Osteocyte (in vitro differentiated cells): ENCODE measurements at regions not wholly inside any gene's neighbourhood (a gene's known extent, or its start where the extent isn't known, plus 50 kb on each side); places are given as distances from the start of the nearest gene placed in this dataset.

ENCODE experiments used
- DNase-seq: peaks from one replicate; pipeline ENCODE4 v3.0.0; 2021; ENCODE audit warnings: mixed read lengths; ENCODE audit not compliant: unreplicated experiment; ENCODE audit errors: extremely low spot score
- H3K27ac Mint-ChIP-seq: one replicate; pipeline ENCODE4 v1.8.0; 2021; ENCODE audit warnings: mild to moderate bottlenecking, mixed read lengths; ENCODE audit not compliant: unreplicated experiment
- H3K27me3 Mint-ChIP-seq: one replicate; pipeline ENCODE4 v1.8.0; 2021; ENCODE audit warnings: mixed read lengths; ENCODE audit not compliant: unreplicated experiment
- H3K36me3 Mint-ChIP-seq: one replicate; pipeline ENCODE4 v1.8.0; 2021; ENCODE audit warnings: mixed read lengths; ENCODE audit not compliant: unreplicated experiment
- H3K4me1 Mint-ChIP-seq: one replicate; pipeline ENCODE4 v1.8.0; 2021; ENCODE audit warnings: mixed read lengths; ENCODE audit not compliant: unreplicated experiment
- H3K4me3 Mint-ChIP-seq: one replicate; pipeline ENCODE4 v1.8.0; 2021; ENCODE audit warnings: mild to moderate bottlenecking, moderate library complexity, mixed read lengths; ENCODE audit not compliant: unreplicated experiment
- H3K9me3 Mint-ChIP-seq: one replicate; pipeline ENCODE4 v1.8.0; 2021; ENCODE audit warnings: mixed read lengths; ENCODE audit not compliant: unreplicated experiment
- TF ChIP-seq, protein P1 (sequence below): fragments of 200-600 bp; sonication (generic); IDR thresholded peaks from 2 replicates; pipeline ENCODE4 v1.5.0; 2021; ENCODE audit warnings: antibody characterized with exemption, mild to moderate bottlenecking, moderate library complexity

DNA sequence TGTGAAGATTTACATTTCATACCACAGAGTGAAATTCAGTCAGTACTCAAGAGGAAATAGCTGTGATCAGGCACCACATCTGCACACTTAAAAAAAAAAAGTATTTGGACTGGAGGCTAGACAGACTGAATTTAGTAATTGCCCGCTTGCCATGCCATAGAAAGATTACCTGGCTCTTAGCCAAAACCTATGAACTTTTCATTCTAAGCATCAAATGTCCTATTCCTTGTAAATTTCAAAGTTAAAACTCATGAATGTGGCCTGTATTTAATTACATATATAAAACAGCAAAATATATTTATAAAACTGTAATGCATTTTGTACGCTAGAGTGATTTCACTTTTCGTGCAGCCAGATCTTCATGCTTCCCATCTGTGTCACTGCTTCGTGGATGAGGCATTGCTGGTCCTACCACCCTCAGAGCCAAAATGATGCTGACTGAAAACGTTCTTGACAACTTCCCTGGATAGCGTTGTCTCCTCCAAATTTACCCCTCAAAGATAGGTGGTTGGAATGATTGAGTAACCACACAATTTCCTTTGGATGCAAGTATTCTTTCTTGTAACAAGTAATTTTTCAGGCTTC, 447.9 kb upstream of the SGCD start:
- Mint-ChIP-seq H3K4me3 (no peak overlapping the region), H3K4me1 (no peaks in the 10 kb centered on the region), H3K36me3 (no peaks in the 10 kb centered on the region), H3K9me3 (no peaks in the 10 kb centered on the region), H3K27ac (no peak overlapping the region), H3K27me3 (peaks cover 2% of the 10 kb centered on the region)
- no peak for DNase-seq
- TF ChIP-seq, protein P1, sequence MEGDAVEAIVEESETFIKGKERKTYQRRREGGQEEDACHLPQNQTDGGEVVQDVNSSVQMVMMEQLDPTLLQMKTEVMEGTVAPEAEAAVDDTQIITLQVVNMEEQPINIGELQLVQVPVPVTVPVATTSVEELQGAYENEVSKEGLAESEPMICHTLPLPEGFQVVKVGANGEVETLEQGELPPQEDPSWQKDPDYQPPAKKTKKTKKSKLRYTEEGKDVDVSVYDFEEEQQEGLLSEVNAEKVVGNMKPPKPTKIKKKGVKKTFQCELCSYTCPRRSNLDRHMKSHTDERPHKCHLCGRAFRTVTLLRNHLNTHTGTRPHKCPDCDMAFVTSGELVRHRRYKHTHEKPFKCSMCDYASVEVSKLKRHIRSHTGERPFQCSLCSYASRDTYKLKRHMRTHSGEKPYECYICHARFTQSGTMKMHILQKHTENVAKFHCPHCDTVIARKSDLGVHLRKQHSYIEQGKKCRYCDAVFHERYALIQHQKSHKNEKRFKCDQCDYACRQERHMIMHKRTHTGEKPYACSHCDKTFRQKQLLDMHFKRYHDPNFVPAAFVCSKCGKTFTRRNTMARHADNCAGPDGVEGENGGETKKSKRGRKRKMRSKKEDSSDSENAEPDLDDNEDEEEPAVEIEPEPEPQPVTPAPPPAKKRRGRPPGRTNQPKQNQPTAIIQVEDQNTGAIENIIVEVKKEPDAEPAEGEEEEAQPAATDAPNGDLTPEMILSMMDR: no peak

DNA sequence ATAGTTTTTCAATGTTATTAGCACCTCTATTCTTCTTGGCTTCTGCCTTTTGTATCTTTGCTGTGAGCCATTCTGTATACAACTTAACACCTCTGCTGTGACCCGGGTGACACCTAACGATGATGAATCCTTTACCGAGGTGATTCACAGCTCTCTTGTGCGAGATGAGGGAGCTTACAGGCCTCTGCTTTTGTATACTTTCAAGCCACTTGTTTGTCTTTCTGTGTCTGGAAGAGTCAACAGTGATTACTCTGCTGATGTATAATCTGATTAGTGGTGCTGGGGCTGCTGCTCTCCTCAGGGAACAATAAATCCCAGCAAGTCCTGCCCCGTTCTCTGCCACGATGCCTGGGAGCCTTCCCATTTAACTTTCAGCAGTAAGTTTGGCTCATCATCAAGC, 442.9 kb upstream of the SGCD start:
- no peaks in the 10 kb centered on the region for H3K4me1 Mint-ChIP-seq
- no peak overlapping the region for H3K4me3 Mint-ChIP-seq
- TF ChIP-seq, protein P1: no peak
- no peak for DNase-seq
- no peaks in the 10 kb centered on the region for H3K36me3 Mint-ChIP-seq
- no peaks in the 10 kb centered on the region for H3K9me3 Mint-ChIP-seq
- H3K27ac Mint-ChIP-seq: no peak overlapping the region
- H3K27me3 Mint-ChIP-seq: no peaks in the 10 kb centered on the region

DNA sequence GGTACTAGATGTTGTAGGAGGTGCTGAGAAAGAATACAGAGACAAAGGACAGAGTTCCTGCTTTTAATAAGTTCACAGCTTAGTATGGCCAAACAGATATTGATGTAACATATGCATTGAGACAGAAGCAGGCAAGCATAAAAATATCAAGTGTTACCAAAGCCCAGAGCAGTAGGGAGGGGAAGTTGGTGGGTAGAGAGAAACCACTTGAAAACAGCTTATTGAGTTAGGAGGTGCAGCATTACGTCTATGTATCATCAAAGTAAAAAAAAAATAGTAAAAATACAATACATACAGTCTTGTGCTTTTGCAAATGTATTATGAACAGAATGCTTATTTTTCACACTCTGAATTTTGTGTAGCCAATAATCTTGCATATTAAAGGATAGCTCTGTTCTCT, 441.8 kb upstream of the SGCD start:
- Mint-ChIP-seq H3K27me3 (no peaks in the 10 kb centered on the region), H3K9me3 (no peaks in the 10 kb centered on the region), H3K36me3 (no peaks in the 10 kb centered on the region), H3K4me1 (no peaks in the 10 kb centered on the region), H3K27ac (no peak overlapping the region), H3K4me3 (no peak overlapping the region)
- TF ChIP-seq, protein P1: no peak
- no peak for DNase-seq

DNA sequence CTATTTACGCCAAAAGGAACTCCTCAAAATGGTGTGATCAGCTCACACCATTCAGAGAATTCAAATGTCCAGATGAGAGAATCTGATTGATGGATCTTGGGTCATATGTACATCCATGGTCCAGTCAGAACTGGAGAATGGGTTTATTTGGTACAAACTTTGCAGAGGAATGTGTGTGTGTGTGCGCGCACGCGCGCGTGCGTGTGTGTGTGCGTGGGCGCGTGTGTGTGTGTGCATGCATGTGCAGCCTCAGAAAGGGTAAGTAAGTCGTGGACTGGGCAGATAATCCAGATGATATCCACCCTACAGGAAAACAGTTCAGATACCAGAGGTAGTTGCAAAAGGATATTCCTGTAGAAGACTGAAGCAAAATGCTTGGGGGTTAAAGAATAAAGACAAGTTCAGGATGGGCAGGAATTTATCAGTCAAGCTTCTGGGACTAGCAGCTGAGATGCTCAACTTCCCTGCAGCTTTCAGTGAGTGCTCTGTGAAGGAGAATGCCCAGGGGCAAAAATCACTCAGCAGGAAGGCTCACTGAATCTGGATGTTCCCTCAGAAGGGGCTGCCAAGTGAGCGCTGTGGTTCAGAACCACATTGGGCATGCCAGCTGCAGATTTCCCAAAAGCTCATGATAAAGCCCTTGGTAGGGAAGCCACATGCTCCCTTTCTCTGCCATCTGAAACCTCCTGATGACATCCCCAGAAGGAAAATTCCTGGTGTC, 440.5 kb upstream of the SGCD start:
- H3K4me1 Mint-ChIP-seq: no peaks in the 10 kb centered on the region
- TF ChIP-seq, protein P1: no peak
- no peaks in the 10 kb centered on the region for H3K36me3 Mint-ChIP-seq
- H3K27me3 Mint-ChIP-seq: no peaks in the 10 kb centered on the region
- no peak overlapping the region for H3K27ac Mint-ChIP-seq
- DNase-seq: no peak
- no peak overlapping the region for H3K4me3 Mint-ChIP-seq
- H3K9me3 Mint-ChIP-seq: no peaks in the 10 kb centered on the region

DNA sequence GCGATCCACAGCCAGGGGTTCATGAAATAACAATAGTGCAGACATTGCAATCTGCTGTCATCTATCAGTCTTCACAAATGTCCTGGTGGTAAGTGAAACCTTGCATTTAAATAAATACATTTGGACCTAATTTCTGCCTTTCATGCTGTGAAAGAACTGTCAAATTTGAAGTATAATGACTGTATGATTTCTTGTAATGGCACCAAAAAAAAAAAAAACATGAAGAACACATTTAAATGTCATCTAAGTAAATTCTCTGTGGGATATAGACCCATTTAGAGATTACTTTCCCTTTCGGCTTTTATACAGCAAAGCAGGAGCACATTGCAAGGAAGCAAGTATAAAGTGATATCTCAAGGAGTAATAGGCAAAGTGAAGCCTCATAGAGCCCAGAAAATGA, 431.5 kb upstream of the SGCD start:
- H3K9me3 Mint-ChIP-seq: no peaks in the 10 kb centered on the region
- H3K4me1 Mint-ChIP-seq: no peaks in the 10 kb centered on the region
- no peak for DNase-seq
- H3K36me3 Mint-ChIP-seq: no peaks in the 10 kb centered on the region
- no peak overlapping the region for H3K27ac Mint-ChIP-seq
- H3K27me3 Mint-ChIP-seq: no peaks in the 10 kb centered on the region
- TF ChIP-seq, protein P1: no peak
- no peak overlapping the region for H3K4me3 Mint-ChIP-seq
